CD4-positive, alpha-beta T cell (primary cell): ENCODE measurements at regions not wholly inside any gene's neighbourhood (a gene's known extent, or its start where the extent isn't known, plus 50 kb on each side); places are given as distances from the start of the nearest gene placed in this dataset.
A peak's percentile ranks its signal among the peaks of the same experiment; 100 is the strongest.

Experiments
- ATAC-seq: fragments of 200-7000 bp; cut with Tn5 transposase; one replicate; pipeline ENCODE4 v1.10.0; 2022; ENCODE audit warnings: mild to moderate bottlenecking; ENCODE audit not compliant: poor library complexity
- CTCF ChIA-PET: fragments of 350-600 bp; sonication (Branson Sonifier 250); formaldehyde crosslinking; loops from one replicate; lab custom pipeline; 2021; ENCODE audit warnings: antibody characterized with exemption, inconsistent platforms; lab: Charles Lee
- POLR2A ChIA-PET: fragments of 350-600 bp; sonication (Branson Sonifier 250); formaldehyde crosslinking; loops from one replicate; lab custom pipeline; 2021; ENCODE audit warnings: antibody characterized with exemption, inconsistent platforms; lab: Charles Lee
- DNase-seq, 14 experiments: peaks; one replicate each; pipeline ENCODE4 v3.0.0-alpha.2; 2013 to 2020; ENCODE audit warnings: mixed read lengths in 2 of 14
- H3K27ac ChIP-seq, 2 donors: one replicate each; pipeline versions ENCODE4 v1.5.1 to v1.7.0; 2013; ENCODE audit warnings: low read length in 2 of 2, low read depth in 1 of 2, mild to moderate bottlenecking in 1 of 2
- H3K27me3 ChIP-seq, 2 experiments: 1 replicate in 1 of 2; 2 replicates in 1 of 2; pipeline versions ENCODE4 v1.6.1 to v1.7.0; 2013; ENCODE audit warnings: low read length in 2 of 2, control low read depth in 1 of 2, mild to moderate bottlenecking in 1 of 2, moderate library complexity in 1 of 2; ENCODE audit not compliant: insufficient read depth in 2 of 2, control insufficient read depth in 1 of 2
- H3K36me3 ChIP-seq: one replicate; pipeline ENCODE4 v1.6.1; 2013; ENCODE audit warnings: low read length, control low read depth; ENCODE audit not compliant: insufficient read depth
- H3K4me1 ChIP-seq: one replicate; pipeline ENCODE4 v1.6.1; 2013; ENCODE audit warnings: low read length, control low read depth; ENCODE audit not compliant: insufficient read depth
- H3K4me3 ChIP-seq: one replicate; pipeline ENCODE4 v1.5.1; 2013; ENCODE audit warnings: mild to moderate bottlenecking, low read length, moderate library complexity
- H3K9me3 ChIP-seq, 2 experiments: 1 replicate in 1 of 2; 2 replicates in 1 of 2; pipeline versions ENCODE4 v1.6.1 to v1.7.0; 2013; ENCODE audit warnings: low read length in 2 of 2, mild to moderate bottlenecking in 2 of 2, control low read depth in 1 of 2, moderate library complexity in 1 of 2; ENCODE audit not compliant: control insufficient read depth in 1 of 2, insufficient read depth in 1 of 2
- H3K27ac Mint-ChIP-seq: one replicate; pipeline ENCODE4 v1.8.0; 2020; ENCODE audit warnings: mixed read lengths
- H3K27me3 Mint-ChIP-seq: one replicate; pipeline ENCODE4 v1.8.0; 2021; ENCODE audit warnings: mixed read lengths
- H3K36me3 Mint-ChIP-seq: one replicate; pipeline ENCODE4 v1.8.0; 2021; ENCODE audit warnings: low read depth, mixed read lengths
- H3K4me1 Mint-ChIP-seq: one replicate; pipeline ENCODE4 v1.8.0; 2021; ENCODE audit warnings: low read depth, mixed read lengths
- H3K4me3 Mint-ChIP-seq: one replicate; pipeline ENCODE4 v1.8.0; 2020; ENCODE audit warnings: mild to moderate bottlenecking, mixed read lengths
- H3K9me3 Mint-ChIP-seq: one replicate; pipeline ENCODE4 v1.8.0; 2020; ENCODE audit warnings: mixed read lengths
- intact Hi-C, 2 experiments: fragments of 100-400 bp; cut with DNase I in 1 of 2; cut with micrococcal nuclease in 1 of 2; formaldehyde crosslinking; loops; one replicate each; pipeline versions ENCODE4 v1.15.1 to v1.9.0; 2023 to 2025; cut with DNase I, micrococcal nuclease
- TF ChIP-seq, protein P1 (sequence below): fragments of 200-600 bp; IDR thresholded peaks from one replicate; pipeline ENCODE4 v1.8.0; 2022; ENCODE audit warnings: antibody characterized with exemption, mild to moderate bottlenecking

- H3K4me1 Mint-ChIP-seq = peaks cover 16% of the 10 kb centered on the region
- TF ChIP-seq, protein P1, sequence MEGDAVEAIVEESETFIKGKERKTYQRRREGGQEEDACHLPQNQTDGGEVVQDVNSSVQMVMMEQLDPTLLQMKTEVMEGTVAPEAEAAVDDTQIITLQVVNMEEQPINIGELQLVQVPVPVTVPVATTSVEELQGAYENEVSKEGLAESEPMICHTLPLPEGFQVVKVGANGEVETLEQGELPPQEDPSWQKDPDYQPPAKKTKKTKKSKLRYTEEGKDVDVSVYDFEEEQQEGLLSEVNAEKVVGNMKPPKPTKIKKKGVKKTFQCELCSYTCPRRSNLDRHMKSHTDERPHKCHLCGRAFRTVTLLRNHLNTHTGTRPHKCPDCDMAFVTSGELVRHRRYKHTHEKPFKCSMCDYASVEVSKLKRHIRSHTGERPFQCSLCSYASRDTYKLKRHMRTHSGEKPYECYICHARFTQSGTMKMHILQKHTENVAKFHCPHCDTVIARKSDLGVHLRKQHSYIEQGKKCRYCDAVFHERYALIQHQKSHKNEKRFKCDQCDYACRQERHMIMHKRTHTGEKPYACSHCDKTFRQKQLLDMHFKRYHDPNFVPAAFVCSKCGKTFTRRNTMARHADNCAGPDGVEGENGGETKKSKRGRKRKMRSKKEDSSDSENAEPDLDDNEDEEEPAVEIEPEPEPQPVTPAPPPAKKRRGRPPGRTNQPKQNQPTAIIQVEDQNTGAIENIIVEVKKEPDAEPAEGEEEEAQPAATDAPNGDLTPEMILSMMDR = no peak
- H3K27ac Mint-ChIP-seq = peak overlapping the region; percentile 36
- ChIA-PET CTCF (no interaction called here), POLR2A (no interaction called here)
- no peaks in the 10 kb centered on the region for H3K36me3 ChIP-seq
- no peak overlapping the region for H3K27ac ChIP-seq
- H3K9me3 Mint-ChIP-seq = no peaks in the 10 kb centered on the region
- no peaks in the 10 kb centered on the region for H3K9me3 ChIP-seq
- peak overlapping the region; percentile 1 for H3K4me3 ChIP-seq
- no peaks in the 10 kb centered on the region for H3K27me3 Mint-ChIP-seq
- intact Hi-C loops = no loop called here
- ATAC-seq (no peak), DNase-seq (peak in 3 of 14 experiments; percentile 3 to 42 (median 6))
- peak overlapping the region; percentile 13 for H3K4me3 Mint-ChIP-seq
- no peaks in the 10 kb centered on the region for H3K36me3 Mint-ChIP-seq
- H3K4me1 ChIP-seq = no peaks in the 10 kb centered on the region
- H3K27me3 ChIP-seq = no peaks in the 10 kb centered on the region
Observed at GRCh38 chr5:82676661-82677060, 398.5 kb upstream of the RPS23 start.

GRCh38 chr5:82674671-82675070 lies 396.5 kb upstream of the RPS23 start:
- peaks cover 16% of the 10 kb centered on the region for H3K4me1 Mint-ChIP-seq
- TF ChIP-seq, protein P1 = no peak

DNA sequence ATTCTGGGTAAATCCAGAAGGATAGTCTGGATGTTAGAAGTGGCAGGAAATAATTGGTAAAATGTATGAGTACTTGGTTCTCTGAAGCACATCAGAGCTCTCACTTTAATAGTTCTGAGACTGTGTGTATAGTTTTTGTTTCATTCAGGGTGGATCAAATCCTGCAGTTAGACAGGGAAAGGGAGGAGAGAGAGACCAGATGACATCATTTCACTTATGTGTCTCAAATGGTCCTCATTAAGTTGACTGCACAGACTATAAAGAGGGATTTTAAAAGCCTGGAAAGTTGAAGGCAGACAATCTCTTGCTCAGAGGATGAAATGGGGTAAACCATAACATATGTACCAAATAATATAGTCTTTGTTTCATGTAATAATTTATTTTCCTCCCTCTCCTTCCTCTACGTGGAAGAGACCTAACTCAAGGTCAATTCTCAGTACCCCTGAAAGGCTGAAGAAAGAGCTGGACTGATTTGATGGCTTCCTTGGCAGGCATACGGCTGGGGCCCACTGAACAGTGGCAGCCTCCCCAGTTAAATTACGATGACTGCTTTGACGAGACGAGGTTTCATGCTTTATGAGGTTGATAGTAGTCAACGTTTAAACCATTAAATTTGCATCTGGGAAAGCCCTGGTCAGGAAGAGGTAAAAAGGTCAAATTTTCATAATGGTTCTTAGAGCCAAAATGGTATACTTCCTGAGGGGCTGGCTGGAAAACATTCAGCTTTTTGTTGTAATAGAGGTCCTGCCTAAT lies 395.1 kb upstream of the RPS23 start:
- TF ChIP-seq, protein P1 = no peak
- Mint-ChIP-seq H3K27me3 (no peaks in the 10 kb centered on the region), H3K4me3 (no peak overlapping the region), H3K9me3 (no peaks in the 10 kb centered on the region), H3K4me1 (peaks cover 16% of the 10 kb centered on the region), H3K27ac (no peak overlapping the region), H3K36me3 (no peaks in the 10 kb centered on the region)
- no peaks in the 10 kb centered on the region for H3K9me3 ChIP-seq
- H3K4me3 ChIP-seq = no peak overlapping the region
- H3K27me3 ChIP-seq = no peaks in the 10 kb centered on the region
- DNase-seq = no peak
- no peak for ATAC-seq
- no peak overlapping the region for H3K27ac ChIP-seq
- POLR2A ChIA-PET = no interaction called here
- no peaks in the 10 kb centered on the region for H3K4me1 ChIP-seq
- intact Hi-C loops = no loop called here
- CTCF ChIA-PET = no interaction called here
- no peaks in the 10 kb centered on the region for H3K36me3 ChIP-seq

More at GRCh38 chr5:82674671-82675070, 396.5 kb upstream of the RPS23 start:
- CTCF ChIA-PET = no interaction called here
- no peaks in the 10 kb centered on the region for H3K36me3 ChIP-seq
- DNase-seq (no peak), ATAC-seq (no peak)
- H3K27ac Mint-ChIP-seq = no peak overlapping the region
- H3K27me3 Mint-ChIP-seq = no peaks in the 10 kb centered on the region
- H3K9me3 ChIP-seq = no peaks in the 10 kb centered on the region
- H3K36me3 Mint-ChIP-seq = no peaks in the 10 kb centered on the region
- H3K4me3 ChIP-seq = no peak overlapping the region
- intact Hi-C loops = no loop called here
- no peak overlapping the region for H3K4me3 Mint-ChIP-seq
- H3K27me3 ChIP-seq = no peaks in the 10 kb centered on the region
- H3K4me1 ChIP-seq = no peaks in the 10 kb centered on the region
- POLR2A ChIA-PET = no interaction called here
- no peaks in the 10 kb centered on the region for H3K9me3 Mint-ChIP-seq
- no peak overlapping the region for H3K27ac ChIP-seq
